Suprapubic skin (tissue), 3 donors: ENCODE measurements at regions not wholly inside any gene's neighbourhood (a gene's known extent, or its start where the extent isn't known, plus 50 kb on each side); places are given as distances from the start of the nearest gene placed in this dataset.

Experiments used
- CTCF ChIP-seq, 2 donors: fragments of 200-600 bp in 1 of 2; fragments of 450-650 bp in 1 of 2; sonication (generic) in 1 of 2; IDR thresholded peaks; one replicate each; pipeline ENCODE4 v1.5.1; 2016 to 2019; ENCODE audit warnings: antibody characterized with exemption in 2 of 2, mild to moderate bottlenecking in 1 of 2, moderate library complexity in 1 of 2
- EP300 ChIP-seq: sonication (generic); formaldehyde crosslinking; IDR thresholded peaks from one replicate; pipeline ENCODE4 v1.6.1; 2017; ENCODE audit warnings: antibody characterized with exemption
- POLR2A ChIP-seq, 2 donors: fragments of 450-650 bp; IDR thresholded peaks; one replicate each; pipeline ENCODE4 v1.6.1; 2017; ENCODE audit warnings: antibody characterized with exemption in 2 of 2, mild to moderate bottlenecking in 2 of 2, moderate library complexity in 2 of 2

- TF ChIP-seq CTCF (IDR thresholded peaks at IDR 0.05) = no peak
- TF ChIP-seq EP300 = no peak
- TF ChIP-seq POLR2A (IDR thresholded peaks at IDR 0.05) = no peak
Observed at GRCh38 chr19:20414120-20414519, 151.5 kb downstream of the ZNF737 start.
